ENCODE measurements at regions not wholly inside any gene's neighbourhood (a gene's known extent, or its start where the extent isn't known, plus 50 kb on each side); places are given as distances from the start of the nearest gene placed in this dataset.

GRCh38 chr10:60663850-60664249, 114.4 kb upstream of the CDK1 start:
- H3K4me3 ChIP-seq: no peak overlapping the region
- intact Hi-C loops (cut with DNase I; ENCODE audit: low total_unique reads): no loop called here
- no peaks in the 10 kb centered on the region for H3K27me3 ChIP-seq
- H3K36me3 ChIP-seq (ENCODE audit: low read depth, missing control alignments): no peaks in the 10 kb centered on the region
- no peak overlapping the region for H3K27ac ChIP-seq
- no peak for DNase-seq
- no peaks in the 10 kb centered on the region for H3K4me1 ChIP-seq
- 78 to 84% methylated on average over 7 of the region's 7 CpGs for WGBS, 2 donors
- no peaks in the 10 kb centered on the region for H3K9me3 ChIP-seq
- no peak for TF ChIP-seq CTCF (IDR thresholded peaks at IDR 0.05)
- no peak for TF ChIP-seq POLR2A (IDR thresholded peaks at IDR 0.05)

- Histone ChIP-seq H3K4me3 (no peak overlapping the region), H3K36me3 (ENCODE audit: low read depth, missing control alignments) (no peaks in the 10 kb centered on the region), H3K27me3 (no peaks in the 10 kb centered on the region), H3K27ac (no peak overlapping the region), H3K9me3 (no peaks in the 10 kb centered on the region), H3K4me1 (no peaks in the 10 kb centered on the region)
- intact Hi-C loops (cut with DNase I; ENCODE audit: low total_unique reads): no loop called here
- DNase-seq: no peak
- WGBS, 2 donors: 80 to 86% methylated on average over 4 of the region's 4 CpGs
- no peak for TF ChIP-seq CTCF (IDR thresholded peaks at IDR 0.05)
- no peak for TF ChIP-seq POLR2A (IDR thresholded peaks at IDR 0.05)
These were observed 115.2 kb upstream of the CDK1 start for GRCh38 chr10:60662917-60663614.

GRCh38 chr10:60661637-60662036, 116.6 kb upstream of the CDK1 start:
- no peaks in the 10 kb centered on the region for H3K4me1 ChIP-seq
- H3K9me3 ChIP-seq: no peaks in the 10 kb centered on the region
- no peak for DNase-seq
- H3K27me3 ChIP-seq: no peaks in the 10 kb centered on the region
- no peaks in the 10 kb centered on the region for H3K36me3 ChIP-seq (ENCODE audit: low read depth, missing control alignments)
- WGBS, 2 donors: 81 to 90% methylated on average over 7 of the region's 7 CpGs
- TF ChIP-seq CTCF (IDR thresholded peaks at IDR 0.05): no peak
- no peak for TF ChIP-seq POLR2A (IDR thresholded peaks at IDR 0.05)
- no peak overlapping the region for H3K4me3 ChIP-seq
- no peak overlapping the region for H3K27ac ChIP-seq
- intact Hi-C loops (cut with DNase I; ENCODE audit: low total_unique reads): no loop called here

- Histone ChIP-seq H3K4me3 (no peak overlapping the region), H3K27me3 (no peaks in the 10 kb centered on the region), H3K9me3 (no peaks in the 10 kb centered on the region), H3K27ac (no peak overlapping the region), H3K4me1 (no peaks in the 10 kb centered on the region), H3K36me3 (ENCODE audit: low read depth, missing control alignments) (no peaks in the 10 kb centered on the region)
- TF ChIP-seq CTCF (IDR thresholded peaks at IDR 0.05) (no peak), POLR2A (IDR thresholded peaks at IDR 0.05) (no peak)
- DNase-seq: no peak
- intact Hi-C loops (cut with DNase I; ENCODE audit: low total_unique reads): no loop called here
- WGBS, 2 donors: 96 to 97% methylated on average over 1 of the region's 1 CpG
These were observed 117.7 kb upstream of the CDK1 start for GRCh38 chr10:60660625-60661024.

- TF ChIP-seq CTCF (IDR thresholded peaks at IDR 0.05) (no peak), POLR2A (IDR thresholded peaks at IDR 0.05) (no peak)
- Histone ChIP-seq H3K27me3 (no peaks in the 10 kb centered on the region), H3K4me1 (no peaks in the 10 kb centered on the region), H3K9me3 (no peaks in the 10 kb centered on the region), H3K4me3 (no peak overlapping the region), H3K36me3 (ENCODE audit: low read depth, missing control alignments) (no peaks in the 10 kb centered on the region), H3K27ac (no peak overlapping the region)
- no peak for DNase-seq
- WGBS, 2 donors: 59 to 77% methylated on average over 4 of the region's 4 CpGs
- intact Hi-C loops (cut with DNase I; ENCODE audit: low total_unique reads): no loop called here
These were observed 123.3 kb upstream of the CDK1 start for GRCh38 chr10:60654813-60655464.
